ENCODE measurements at regions not wholly inside any gene's neighbourhood (a gene's known extent, or its start where the extent isn't known, plus 50 kb on each side); places are given as distances from the start of the nearest gene placed in this dataset.

DNA sequence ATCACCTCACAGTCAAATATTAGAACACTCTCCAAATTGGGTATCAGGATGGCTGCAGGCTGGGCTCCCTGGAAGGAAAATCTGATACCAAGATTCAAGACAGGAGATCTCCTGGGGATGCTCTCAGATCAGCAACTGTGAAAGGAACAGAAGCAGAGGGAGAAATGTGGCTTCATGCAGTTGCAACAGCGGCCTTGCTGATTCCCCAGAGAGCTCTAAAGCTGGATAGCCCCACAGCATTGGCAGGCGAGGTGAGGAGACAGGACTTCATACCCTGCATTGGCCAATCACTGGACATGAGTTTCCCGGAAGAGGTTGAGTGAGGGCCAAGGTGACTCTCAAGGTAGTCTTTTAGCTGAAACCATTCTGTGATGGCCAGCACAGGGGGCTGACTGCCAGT lies 190.6 kb downstream of the PTPN20 start:
- H3K36me3 ChIP-seq = no peaks in the 10 kb centered on the region
- DNase-seq = no peak
- intact Hi-C loops (cut with DNase I; ENCODE audit: low total_unique reads) = no loop called here
- H3K4me1 ChIP-seq = peaks cover 0 to 7% (median 0%) of the 10 kb centered on the region in 6 donors
- H3K27ac ChIP-seq = no peak overlapping the region
- no peaks in the 10 kb centered on the region for H3K27me3 ChIP-seq (replicated peaks in 1 of 7)
- H3K4me3 ChIP-seq = no peak overlapping the region
- H3K9me3 ChIP-seq = peaks cover 0 to 7% (median 2%) of the 10 kb centered on the region in 8 donors
- WGBS, 5 donors = 75 to 82% (median 80%) methylated on average over 3 of the region's 3 CpGs
- TF ChIP-seq POLR2A (IDR thresholded peaks at IDR 0.05) (no peak), POLR2AphosphoS5 (IDR thresholded peaks at IDR 0.05) (no peak)
- TF ChIP-seq, protein P1, sequence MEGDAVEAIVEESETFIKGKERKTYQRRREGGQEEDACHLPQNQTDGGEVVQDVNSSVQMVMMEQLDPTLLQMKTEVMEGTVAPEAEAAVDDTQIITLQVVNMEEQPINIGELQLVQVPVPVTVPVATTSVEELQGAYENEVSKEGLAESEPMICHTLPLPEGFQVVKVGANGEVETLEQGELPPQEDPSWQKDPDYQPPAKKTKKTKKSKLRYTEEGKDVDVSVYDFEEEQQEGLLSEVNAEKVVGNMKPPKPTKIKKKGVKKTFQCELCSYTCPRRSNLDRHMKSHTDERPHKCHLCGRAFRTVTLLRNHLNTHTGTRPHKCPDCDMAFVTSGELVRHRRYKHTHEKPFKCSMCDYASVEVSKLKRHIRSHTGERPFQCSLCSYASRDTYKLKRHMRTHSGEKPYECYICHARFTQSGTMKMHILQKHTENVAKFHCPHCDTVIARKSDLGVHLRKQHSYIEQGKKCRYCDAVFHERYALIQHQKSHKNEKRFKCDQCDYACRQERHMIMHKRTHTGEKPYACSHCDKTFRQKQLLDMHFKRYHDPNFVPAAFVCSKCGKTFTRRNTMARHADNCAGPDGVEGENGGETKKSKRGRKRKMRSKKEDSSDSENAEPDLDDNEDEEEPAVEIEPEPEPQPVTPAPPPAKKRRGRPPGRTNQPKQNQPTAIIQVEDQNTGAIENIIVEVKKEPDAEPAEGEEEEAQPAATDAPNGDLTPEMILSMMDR (IDR thresholded peaks at IDR 0.05 in 8 of 11, conservative IDR thresholded peaks at IDR 0.05 in 3 of 11) = no peak

DNA sequence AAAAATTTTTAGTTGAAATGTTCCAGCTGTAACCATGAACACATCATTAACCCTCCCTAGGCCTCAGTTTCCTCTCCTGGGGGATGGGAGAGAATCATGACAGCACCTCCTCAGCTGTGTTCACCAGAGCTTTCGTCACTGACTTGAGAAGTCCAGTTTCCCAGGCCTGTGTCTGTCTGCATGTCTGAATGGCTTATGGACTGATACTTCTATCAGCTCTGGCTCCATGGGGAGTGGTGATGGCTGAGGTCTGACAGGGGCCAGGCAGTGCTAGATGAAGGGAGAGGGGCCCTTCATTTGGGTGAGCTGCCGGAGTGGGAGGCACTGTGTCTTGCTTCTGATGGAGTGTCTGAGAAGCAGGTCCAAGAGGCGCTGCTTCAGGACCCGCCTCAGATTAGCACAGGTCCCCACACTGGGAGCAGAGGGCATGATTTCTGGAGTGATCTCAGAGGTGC lies 192.9 kb downstream of the PTPN20 start:
- DNase-seq = no peak
- Histone ChIP-seq H3K4me3 (no peak overlapping the region), H3K9me3 (peaks cover 0 to 7% (median 2%) of the 10 kb centered on the region in 8 donors), H3K27ac (peak overlapping the region in 1 of 8 donors; percentile 65), H3K36me3 (no peaks in the 10 kb centered on the region), H3K4me1 (peaks cover 0 to 7% (median 0%) of the 10 kb centered on the region in 6 donors), H3K27me3 (replicated peaks in 1 of 7) (no peaks in the 10 kb centered on the region)
- intact Hi-C loops (cut with DNase I; ENCODE audit: low total_unique reads) = no loop called here
- WGBS, 5 donors = 78 to 98% (median 92%) methylated on average over 3 to 4 of the region's 4 CpGs
- no peak for TF ChIP-seq POLR2A (IDR thresholded peaks at IDR 0.05)
- TF ChIP-seq, protein P1 (IDR thresholded peaks at IDR 0.05 in 8 of 11, conservative IDR thresholded peaks at IDR 0.05 in 3 of 11) = no peak
- TF ChIP-seq POLR2AphosphoS5 (IDR thresholded peaks at IDR 0.05) = no peak

DNA sequence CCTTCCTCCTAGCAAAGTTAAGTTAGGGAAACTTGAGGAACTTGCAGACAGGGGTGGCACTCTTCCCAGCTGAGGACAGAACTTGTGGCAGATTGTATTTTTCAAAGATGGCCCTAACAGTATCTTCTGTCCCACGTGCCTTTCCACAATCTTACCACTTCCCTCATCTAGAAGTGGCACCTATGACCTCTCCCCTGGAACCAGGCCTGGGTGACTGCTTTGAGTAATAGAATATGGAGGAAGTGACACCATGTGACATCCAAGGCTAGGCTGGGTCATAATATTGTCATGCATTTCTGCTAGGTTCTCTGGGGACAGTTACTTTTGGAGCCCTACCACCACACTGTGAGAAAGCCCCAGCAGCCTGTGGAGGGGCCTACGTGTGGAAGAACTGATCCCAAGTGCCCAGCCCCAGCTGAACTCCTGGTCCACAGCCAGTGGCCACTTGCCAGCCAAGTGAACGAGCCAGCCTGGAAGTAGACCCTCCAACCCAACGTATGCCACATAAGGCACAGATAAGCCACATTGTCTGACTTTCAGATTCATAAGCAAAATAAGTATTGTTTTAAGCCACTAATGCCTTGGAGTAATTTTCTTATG lies 193.7 kb downstream of the PTPN20 start:
- H3K9me3 ChIP-seq = peaks cover 0 to 7% (median 2%) of the 10 kb centered on the region in 8 donors
- H3K4me1 ChIP-seq = peaks cover 0 to 12% (median 0%) of the 10 kb centered on the region in 6 donors
- no peak for DNase-seq
- intact Hi-C loops (cut with DNase I; ENCODE audit: low total_unique reads) = no loop called here
- TF ChIP-seq POLR2A (IDR thresholded peaks at IDR 0.05) (no peak), POLR2AphosphoS5 (IDR thresholded peaks at IDR 0.05) (no peak)
- TF ChIP-seq, protein P1 (IDR thresholded peaks at IDR 0.05 in 8 of 11, conservative IDR thresholded peaks at IDR 0.05 in 3 of 11) = no peak
- H3K36me3 ChIP-seq = no peaks in the 10 kb centered on the region
- H3K27ac ChIP-seq = peak overlapping the region in 4 of 8 donors; percentile 26 to 65 (median 40)
- 44 to 67% (median 48%) methylated on average over 4 of the region's 4 CpGs for WGBS, 5 donors
- H3K4me3 ChIP-seq = no peak overlapping the region
- no peaks in the 10 kb centered on the region for H3K27me3 ChIP-seq (replicated peaks in 1 of 7)

DNA sequence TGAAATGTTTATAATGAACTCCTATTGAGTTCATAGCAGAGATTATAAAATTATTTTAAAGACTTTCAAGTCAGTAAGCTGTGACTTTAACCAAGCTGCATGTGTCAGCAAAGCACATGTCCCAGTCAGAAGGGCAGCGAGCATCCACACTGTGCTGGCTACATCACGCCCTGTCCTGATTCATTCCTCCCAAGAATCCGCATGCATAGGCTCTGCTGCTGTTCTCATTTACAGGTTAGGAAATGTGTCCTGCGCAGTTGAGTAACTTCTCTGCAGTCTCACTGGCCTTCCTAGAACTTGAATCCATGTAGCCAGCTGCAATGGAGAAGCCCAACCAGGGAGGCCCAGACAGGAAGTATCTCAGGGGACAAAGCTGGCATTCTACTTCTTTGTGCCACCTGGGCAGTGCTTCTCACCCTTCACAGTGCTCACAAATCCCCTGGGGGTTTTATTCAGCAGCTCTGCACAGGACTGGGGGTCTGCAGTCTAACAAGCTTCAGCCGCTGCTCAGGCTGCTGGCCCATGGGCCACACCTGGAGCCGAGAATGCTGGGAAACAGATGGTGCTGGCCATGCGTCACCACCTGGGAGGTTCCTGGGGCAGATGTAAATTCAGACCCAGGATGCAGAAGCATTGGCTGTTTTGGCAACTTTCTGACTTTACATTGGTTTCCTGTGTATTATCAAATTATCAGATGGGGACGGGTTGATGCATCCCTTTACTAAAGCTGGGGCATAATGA lies 192.8 kb upstream of the GDF10 start:
- Histone ChIP-seq H3K4me3 (no peak overlapping the region), H3K27me3 (replicated peaks in 1 of 7) (no peaks in the 10 kb centered on the region), H3K27ac (no peak overlapping the region), H3K4me1 (peaks cover 0 to 18% (median 0%) of the 10 kb centered on the region in 6 donors), H3K9me3 (peaks cover 0 to 7% (median 2%) of the 10 kb centered on the region in 8 donors), H3K36me3 (no peaks in the 10 kb centered on the region)
- TF ChIP-seq POLR2A (IDR thresholded peaks at IDR 0.05) = no peak
- no peak for TF ChIP-seq POLR2AphosphoS5 (IDR thresholded peaks at IDR 0.05)
- DNase-seq = no peak
- intact Hi-C loops (cut with DNase I; ENCODE audit: low total_unique reads) = no loop called here
- WGBS, 5 donors = 81 to 91% (median 88%) methylated on average over 4 to 8 of the region's 8 CpGs

Data from spleen (tissue), 11 donors.